Thoracic aorta (tissue), 2 donors: ENCODE measurements at regions not wholly inside any gene's neighbourhood (a gene's known extent, or its start where the extent isn't known, plus 50 kb on each side); places are given as distances from the start of the nearest gene placed in this dataset.
"Not testable (repeated sequence)": the region's sequence is repeated elsewhere in the genome, so short reads cannot be mapped to it uniquely, and the experiment has no call there.

Source experiments
- ATAC-seq: fragments of 150-250 bp; one replicate; pipeline ENCODE4 v1.8.0; 2017; ENCODE audit warnings: low read depth; ENCODE audit not compliant: insufficient number of reproducible peaks, low FRiP score
- DNase-seq: peaks from one replicate; pipeline ENCODE4 v3.0.0-alpha.2; 2020; ENCODE audit warnings: low spot score
- H3K27ac ChIP-seq, 2 donors: fragments of 200-600 bp; sonication (generic); 1 replicate in 1 of 2; 2 replicates in 1 of 2; pipeline ENCODE4 v1.5.1; 2016; ENCODE audit warnings: mild to moderate bottlenecking in 2 of 2, moderate library complexity in 2 of 2
- H3K27me3 ChIP-seq: fragments of 200-600 bp; sonication (generic); replicated peaks from 2 replicates; pipeline ENCODE4 v1.6.0; 2016; ENCODE audit warnings: mild to moderate bottlenecking; ENCODE audit not compliant: insufficient read depth
- H3K36me3 ChIP-seq: fragments of 200-600 bp; sonication (generic); one replicate; pipeline ENCODE4 v1.5.1; 2016
- H3K4me1 ChIP-seq, 2 donors: fragments of 200-600 bp; sonication (generic); 1 replicate in 1 of 2; 2 replicates in 1 of 2; pipeline versions ENCODE4 v1.5.1 to v1.6.0; 2016; ENCODE audit warnings: low read depth in 2 of 2, mild to moderate bottlenecking in 1 of 2; ENCODE audit not compliant: control insufficient read depth in 1 of 2
- H3K4me3 ChIP-seq: fragments of 200-600 bp; sonication (generic); 2 replicates; pipeline ENCODE4 v1.5.1; 2016; ENCODE audit warnings: mild to moderate bottlenecking
- H3K9me3 ChIP-seq: fragments of 200-600 bp; sonication (generic); 2 replicates; pipeline ENCODE4 v1.5.1; 2016
- TF ChIP-seq, protein P1 (sequence below): fragments of 200-600 bp; sonication (generic); IDR thresholded peaks from one replicate; pipeline ENCODE4 v1.5.1; 2019; ENCODE audit warnings: antibody characterized with exemption

DNA sequence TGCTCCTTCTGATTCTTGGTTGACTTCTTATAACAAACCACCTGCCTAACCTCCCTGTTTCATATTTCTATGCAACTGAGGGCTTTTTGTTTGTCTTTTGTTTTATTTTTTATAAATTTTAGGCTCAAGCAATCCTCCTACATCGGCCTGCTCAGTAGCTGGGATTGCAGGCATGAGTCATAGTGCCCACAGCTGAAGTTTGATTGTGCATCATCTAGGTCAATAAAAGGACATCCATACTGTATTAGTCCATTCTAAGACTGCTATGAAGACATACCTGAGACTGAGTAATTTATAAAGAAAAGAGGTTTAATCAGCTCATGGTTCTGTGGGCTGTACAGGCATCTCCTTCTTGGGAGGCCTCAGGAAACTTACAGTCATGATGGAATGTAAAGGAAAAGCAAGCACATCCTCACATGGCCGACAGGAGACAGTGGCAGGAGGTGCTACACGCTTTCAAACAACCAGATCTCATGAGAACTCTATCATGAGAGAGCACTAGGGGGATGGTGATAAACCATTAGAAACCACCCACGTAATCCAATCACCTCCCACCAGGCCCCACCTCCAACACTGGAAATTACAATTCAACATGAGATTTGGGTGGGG lies 285.0 kb downstream of the SIPA1L2 start:
- DNase-seq (no peak), ATAC-seq (no peak)
- no peaks in the 10 kb centered on the region for H3K4me1 ChIP-seq
- no peaks in the 10 kb centered on the region for H3K9me3 ChIP-seq
- TF ChIP-seq, protein P1, sequence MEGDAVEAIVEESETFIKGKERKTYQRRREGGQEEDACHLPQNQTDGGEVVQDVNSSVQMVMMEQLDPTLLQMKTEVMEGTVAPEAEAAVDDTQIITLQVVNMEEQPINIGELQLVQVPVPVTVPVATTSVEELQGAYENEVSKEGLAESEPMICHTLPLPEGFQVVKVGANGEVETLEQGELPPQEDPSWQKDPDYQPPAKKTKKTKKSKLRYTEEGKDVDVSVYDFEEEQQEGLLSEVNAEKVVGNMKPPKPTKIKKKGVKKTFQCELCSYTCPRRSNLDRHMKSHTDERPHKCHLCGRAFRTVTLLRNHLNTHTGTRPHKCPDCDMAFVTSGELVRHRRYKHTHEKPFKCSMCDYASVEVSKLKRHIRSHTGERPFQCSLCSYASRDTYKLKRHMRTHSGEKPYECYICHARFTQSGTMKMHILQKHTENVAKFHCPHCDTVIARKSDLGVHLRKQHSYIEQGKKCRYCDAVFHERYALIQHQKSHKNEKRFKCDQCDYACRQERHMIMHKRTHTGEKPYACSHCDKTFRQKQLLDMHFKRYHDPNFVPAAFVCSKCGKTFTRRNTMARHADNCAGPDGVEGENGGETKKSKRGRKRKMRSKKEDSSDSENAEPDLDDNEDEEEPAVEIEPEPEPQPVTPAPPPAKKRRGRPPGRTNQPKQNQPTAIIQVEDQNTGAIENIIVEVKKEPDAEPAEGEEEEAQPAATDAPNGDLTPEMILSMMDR: no peak
- H3K4me3 ChIP-seq: no peak overlapping the region
- no peak overlapping the region for H3K27ac ChIP-seq
- H3K27me3 ChIP-seq: no peaks in the 10 kb centered on the region
- no peaks in the 10 kb centered on the region for H3K36me3 ChIP-seq

DNA sequence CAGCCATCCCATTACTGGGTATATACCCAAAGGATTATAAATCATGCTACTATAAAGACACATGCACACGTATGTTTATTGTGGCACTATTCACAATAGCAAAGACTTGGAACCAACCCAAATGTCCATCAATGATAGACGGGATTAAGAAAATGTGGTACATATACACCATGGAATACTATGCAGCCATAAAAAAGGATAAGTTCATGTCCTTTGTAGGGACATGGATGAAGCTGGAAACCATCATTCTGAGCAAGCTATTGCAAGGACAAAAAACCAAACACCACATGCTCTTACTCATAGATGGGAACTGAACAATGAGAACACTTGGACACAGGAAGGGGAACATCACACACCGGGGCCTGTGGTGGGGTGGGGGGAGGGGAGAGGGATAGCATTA lies 285.7 kb downstream of the SIPA1L2 start:
- not testable (repeated sequence) for DNase-seq, H3K27me3 ChIP-seq, ATAC-seq, H3K9me3 ChIP-seq, H3K27ac ChIP-seq, H3K4me1 ChIP-seq, H3K36me3 ChIP-seq, H3K4me3 ChIP-seq

DNA sequence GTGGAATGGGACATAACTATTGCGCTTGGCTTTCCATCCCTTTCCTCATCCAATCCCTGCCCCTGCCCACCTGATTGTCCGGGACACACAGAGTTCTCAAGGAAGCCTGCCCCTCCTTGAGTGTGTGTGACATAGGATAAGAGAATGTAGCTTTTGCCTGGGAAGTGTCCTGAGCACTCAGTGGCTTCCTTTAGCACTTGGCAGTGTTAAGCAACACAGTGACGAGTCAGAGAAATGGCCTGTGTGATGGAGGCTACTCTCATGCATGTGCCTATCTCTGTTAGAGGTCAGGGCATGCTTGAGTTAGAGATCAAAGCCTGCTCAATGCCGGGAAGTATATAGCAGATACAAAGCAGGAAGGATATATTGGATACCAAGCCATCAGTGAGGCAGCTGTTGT lies 289.5 kb downstream of the SIPA1L2 start:
- Histone ChIP-seq H3K9me3 (no peaks in the 10 kb centered on the region), H3K27me3 (no peaks in the 10 kb centered on the region), H3K36me3 (no peaks in the 10 kb centered on the region), H3K4me1 (no peaks in the 10 kb centered on the region), H3K27ac (no peak overlapping the region), H3K4me3 (no peak overlapping the region)
- ATAC-seq: no peak
- no peak for DNase-seq
- TF ChIP-seq, protein P1: no peak

DNA sequence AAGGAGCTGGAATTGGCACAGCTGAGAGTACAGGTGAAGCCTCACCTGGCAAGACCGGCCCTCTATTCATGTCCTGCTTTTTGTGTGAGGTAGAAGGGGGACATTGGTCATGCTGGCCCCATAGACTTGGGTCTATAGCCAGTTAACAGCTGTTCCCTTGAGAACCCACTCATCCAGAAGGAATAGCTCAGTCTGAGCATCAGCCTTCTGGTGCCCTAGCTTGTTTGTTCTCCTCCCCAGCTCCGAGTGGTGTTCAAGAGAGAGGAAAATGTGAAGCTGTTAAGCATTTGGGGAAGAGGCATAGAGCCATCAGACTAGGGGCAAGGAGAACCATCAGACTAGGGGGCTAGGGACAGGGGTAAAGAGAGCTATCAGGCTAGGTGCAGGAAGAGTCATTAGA lies 290.9 kb downstream of the SIPA1L2 start:
- Histone ChIP-seq H3K9me3 (no peaks in the 10 kb centered on the region), H3K4me1 (no peaks in the 10 kb centered on the region), H3K27me3 (no peaks in the 10 kb centered on the region), H3K4me3 (no peak overlapping the region), H3K36me3 (no peaks in the 10 kb centered on the region), H3K27ac (no peak overlapping the region)
- ATAC-seq (no peak), DNase-seq (no peak)
- TF ChIP-seq, protein P1: no peak

DNA sequence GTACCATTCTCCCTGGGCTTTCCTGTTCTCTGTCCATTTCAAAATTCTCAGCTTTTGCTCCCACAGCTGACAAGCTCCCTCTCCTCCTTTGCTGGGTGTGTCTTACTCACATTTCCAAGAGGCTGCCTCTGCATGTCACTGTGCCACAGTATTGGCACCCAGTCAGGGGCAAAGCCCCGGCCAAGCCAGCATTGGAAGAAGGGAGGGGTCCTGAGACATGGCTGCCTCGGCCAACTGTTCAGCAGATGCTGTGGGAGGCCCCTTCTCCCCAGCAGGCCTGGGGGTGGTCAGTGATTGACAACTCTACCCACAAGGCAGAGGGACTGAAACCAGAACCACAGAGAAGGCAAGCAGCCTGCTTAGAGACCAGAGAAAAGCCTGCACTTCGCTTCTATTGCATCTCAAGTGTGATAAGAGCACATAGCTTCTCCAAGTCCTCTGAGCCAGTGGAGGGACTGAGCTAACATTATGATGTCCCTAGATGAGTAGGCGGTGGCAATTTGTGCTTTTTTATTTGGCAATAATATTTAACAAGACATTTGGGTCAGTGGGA lies 294.1 kb downstream of the SIPA1L2 start:
- ATAC-seq (no peak), DNase-seq (no peak)
- Histone ChIP-seq H3K4me1 (no peaks in the 10 kb centered on the region), H3K36me3 (no peaks in the 10 kb centered on the region), H3K9me3 (no peaks in the 10 kb centered on the region), H3K27ac (no peak overlapping the region), H3K4me3 (no peak overlapping the region), H3K27me3 (no peaks in the 10 kb centered on the region)
- TF ChIP-seq, protein P1: no peak

DNA sequence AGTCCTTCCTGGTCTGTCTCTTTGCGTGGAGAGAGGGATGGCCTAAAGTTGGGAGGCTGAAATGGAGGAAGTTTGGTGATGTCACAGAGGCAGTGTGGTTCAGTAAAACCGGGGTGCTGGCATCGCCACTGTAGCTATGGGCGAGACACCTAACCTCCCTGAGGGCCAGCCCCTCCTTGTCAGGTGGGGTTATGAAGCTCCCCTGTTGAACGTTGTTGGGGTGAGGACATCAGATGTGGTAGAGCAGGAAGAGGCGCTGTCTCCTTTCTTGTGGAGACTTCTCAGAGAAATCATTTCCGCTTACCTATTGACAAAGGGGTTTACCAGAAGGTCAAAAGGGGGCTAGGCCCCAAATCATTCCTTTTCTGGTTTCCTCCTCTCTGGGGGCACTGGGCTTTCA lies 294.7 kb downstream of the SIPA1L2 start:
- H3K9me3 ChIP-seq: no peaks in the 10 kb centered on the region
- H3K4me3 ChIP-seq: no peak overlapping the region
- no peaks in the 10 kb centered on the region for H3K36me3 ChIP-seq
- no peaks in the 10 kb centered on the region for H3K27me3 ChIP-seq
- ATAC-seq (no peak), DNase-seq (no peak)
- no peak overlapping the region for H3K27ac ChIP-seq
- TF ChIP-seq, protein P1: no peak
- H3K4me1 ChIP-seq: no peaks in the 10 kb centered on the region
